Omental fat pad (tissue), 3 donors: ENCODE measurements at regions not wholly inside any gene's neighbourhood (a gene's known extent, or its start where the extent isn't known, plus 50 kb on each side); places are given as distances from the start of the nearest gene placed in this dataset.

ENCODE experiments used
- ATAC-seq: fragments of 150-250 bp; one replicate; pipeline ENCODE4 v1.9.1; 2016; ENCODE audit warnings: mild to moderate bottlenecking, moderate library complexity; ENCODE audit not compliant: low FRiP score
- DNase-seq: peaks from one replicate; pipeline ENCODE4 v3.0.0-alpha.2; 2019; ENCODE audit warnings: low spot score
- TF ChIP-seq, protein P1 (sequence below), 3 donors: fragments of 450-650 bp; IDR thresholded peaks; one replicate each; pipeline ENCODE4 v1.5.1; 2016 to 2017; ENCODE audit warnings: antibody characterized with exemption in 3 of 3, mild to moderate bottlenecking in 3 of 3, moderate library complexity in 2 of 3

DNA sequence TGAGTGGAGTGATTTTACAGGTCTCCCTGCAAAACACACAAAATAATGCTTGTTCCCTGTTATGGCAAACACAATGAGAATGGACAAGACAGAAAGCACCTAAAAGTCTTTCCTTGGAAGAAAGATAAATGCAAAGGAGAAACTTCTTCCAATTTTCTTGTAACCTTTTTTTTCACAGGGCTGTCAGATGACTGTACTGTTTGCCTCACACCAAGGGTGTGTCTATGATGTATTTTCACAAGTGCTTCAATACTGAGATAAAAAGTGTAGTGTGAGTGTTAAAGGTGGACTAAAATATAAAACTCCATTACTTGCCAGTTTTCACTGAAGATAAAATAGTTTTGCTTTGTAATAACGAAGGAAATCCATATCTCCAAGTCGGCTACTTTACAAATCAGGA, 194.5 kb downstream of the CENPW start:
- TF ChIP-seq, protein P1, sequence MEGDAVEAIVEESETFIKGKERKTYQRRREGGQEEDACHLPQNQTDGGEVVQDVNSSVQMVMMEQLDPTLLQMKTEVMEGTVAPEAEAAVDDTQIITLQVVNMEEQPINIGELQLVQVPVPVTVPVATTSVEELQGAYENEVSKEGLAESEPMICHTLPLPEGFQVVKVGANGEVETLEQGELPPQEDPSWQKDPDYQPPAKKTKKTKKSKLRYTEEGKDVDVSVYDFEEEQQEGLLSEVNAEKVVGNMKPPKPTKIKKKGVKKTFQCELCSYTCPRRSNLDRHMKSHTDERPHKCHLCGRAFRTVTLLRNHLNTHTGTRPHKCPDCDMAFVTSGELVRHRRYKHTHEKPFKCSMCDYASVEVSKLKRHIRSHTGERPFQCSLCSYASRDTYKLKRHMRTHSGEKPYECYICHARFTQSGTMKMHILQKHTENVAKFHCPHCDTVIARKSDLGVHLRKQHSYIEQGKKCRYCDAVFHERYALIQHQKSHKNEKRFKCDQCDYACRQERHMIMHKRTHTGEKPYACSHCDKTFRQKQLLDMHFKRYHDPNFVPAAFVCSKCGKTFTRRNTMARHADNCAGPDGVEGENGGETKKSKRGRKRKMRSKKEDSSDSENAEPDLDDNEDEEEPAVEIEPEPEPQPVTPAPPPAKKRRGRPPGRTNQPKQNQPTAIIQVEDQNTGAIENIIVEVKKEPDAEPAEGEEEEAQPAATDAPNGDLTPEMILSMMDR (IDR thresholded peaks at IDR 0.05), result no peak
- ATAC-seq, result peak; percentile 62
- no peak for DNase-seq

DNA sequence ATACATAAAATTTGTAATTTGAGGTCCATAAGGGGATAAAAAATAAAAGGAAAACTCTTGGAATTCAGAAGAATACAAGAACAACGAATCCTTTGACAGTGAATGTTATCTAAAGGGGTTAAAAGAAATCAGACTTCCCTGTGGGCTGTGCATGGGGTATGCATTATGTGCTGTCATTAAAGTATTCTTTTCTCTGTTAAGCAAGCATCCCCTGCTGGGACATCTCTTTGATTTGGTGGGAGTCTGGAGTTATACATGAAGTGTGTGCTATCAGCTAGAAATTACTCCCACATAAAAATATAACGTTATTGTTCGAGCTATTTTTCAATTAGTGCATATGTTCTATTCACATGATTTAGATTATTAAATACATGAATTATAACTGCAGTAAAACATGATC, 195.2 kb downstream of the CENPW start:
- DNase-seq, result no peak
- TF ChIP-seq, protein P1 (IDR thresholded peaks at IDR 0.05), result no peak
- no peak for ATAC-seq

DNA sequence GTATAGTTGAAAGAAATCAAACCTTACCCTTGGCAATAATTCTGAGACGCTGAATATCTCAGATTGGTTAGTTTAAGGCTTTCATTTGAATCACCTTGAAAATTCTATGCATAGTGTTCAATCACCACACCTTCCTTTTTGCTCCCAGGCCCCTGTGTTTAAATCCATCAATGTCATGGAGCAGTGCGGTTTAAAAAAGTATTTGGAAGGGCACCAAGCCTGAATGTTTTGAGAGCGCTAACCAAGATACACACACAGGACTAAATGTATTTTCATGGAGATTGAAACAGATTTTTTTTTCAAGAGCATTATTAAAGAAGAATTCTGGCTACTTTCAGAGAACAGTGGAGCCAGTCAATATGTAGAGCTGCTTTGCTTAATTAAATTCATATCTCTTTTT, 195.7 kb downstream of the CENPW start:
- TF ChIP-seq, protein P1 (IDR thresholded peaks at IDR 0.05), result no peak
- DNase-seq, result no peak
- ATAC-seq, result no peak

DNA sequence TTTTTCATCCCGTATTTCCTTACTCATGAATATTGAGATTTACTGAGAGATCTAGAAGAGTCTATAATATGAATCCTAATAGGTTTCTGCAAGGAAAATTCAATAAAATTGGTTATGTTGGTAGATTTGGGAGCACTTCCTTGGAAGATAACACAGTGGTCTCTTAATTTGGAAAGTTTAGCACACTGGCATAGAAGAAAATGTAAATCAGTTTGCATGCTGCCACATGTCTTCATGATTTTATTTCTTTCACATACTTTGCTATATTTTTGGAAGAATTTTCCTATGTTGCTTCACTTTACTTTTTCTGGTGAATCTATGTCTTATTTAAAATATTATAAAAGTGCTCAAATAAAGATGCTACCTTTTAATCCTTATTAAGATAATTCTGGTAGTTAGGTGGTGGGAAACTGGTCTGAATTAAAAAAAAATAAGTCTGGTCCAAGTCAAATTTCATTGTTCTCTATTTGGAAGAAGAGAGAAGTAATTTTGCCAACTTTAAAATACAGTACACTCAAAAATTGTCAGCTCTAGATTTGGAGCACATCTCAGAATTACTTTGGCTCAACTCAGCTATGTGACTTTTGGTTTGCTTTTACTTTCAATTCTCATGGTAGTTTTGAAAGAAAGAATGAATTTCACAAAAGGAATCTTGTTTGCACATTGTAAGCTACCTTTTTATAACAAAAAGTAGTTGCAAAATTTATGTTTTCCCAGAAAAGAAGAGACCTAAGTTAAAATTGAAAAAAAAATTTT, 197.3 kb downstream of the CENPW start:
- TF ChIP-seq, protein P1 (IDR thresholded peaks at IDR 0.05), result no peak
- ATAC-seq, result no peak
- no peak for DNase-seq

DNA sequence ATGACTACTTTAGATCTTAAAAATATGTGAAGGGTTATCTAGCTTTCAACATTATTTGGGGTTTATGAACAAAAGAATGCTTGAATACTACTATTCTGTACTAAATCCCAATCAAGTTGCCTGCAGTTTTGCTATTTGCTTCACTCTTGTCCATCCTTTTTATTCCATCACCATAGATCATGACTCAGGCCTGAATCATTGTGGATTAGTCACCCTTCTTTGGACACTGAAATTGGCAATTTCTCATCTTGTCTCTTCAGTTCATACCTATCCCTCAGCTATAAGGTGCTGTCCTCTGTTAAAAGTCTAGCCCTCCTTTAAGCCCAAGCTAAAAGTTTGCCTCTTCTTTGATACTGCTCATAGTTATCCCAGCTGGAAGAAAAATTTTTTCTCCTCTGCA, 199.1 kb downstream of the CENPW start:
- ATAC-seq (peak; percentile 66), DNase-seq (no peak)
- TF ChIP-seq, protein P1 (IDR thresholded peaks at IDR 0.05), result no peak

DNA sequence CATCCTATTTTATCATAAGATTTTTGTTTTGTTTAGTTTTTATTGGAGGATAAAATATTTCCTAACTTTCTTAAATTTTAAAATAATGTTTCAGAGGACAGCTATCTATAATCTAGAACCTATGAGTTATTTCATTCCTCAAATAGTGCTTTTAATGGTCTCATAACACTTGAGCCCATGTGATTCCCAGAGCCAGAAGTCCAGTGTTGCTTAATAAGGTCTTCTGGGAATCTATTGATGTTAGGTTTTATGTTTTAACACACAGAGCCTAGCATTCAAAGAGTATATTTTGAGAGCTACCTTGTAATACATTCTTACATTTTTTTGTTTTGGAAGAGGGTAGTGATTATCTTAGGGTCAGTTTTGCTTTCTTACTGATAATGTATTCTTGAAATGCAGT, 200.2 kb downstream of the CENPW start:
- no peak for ATAC-seq
- DNase-seq, result no peak
- TF ChIP-seq, protein P1 (IDR thresholded peaks at IDR 0.05), result no peak

DNA sequence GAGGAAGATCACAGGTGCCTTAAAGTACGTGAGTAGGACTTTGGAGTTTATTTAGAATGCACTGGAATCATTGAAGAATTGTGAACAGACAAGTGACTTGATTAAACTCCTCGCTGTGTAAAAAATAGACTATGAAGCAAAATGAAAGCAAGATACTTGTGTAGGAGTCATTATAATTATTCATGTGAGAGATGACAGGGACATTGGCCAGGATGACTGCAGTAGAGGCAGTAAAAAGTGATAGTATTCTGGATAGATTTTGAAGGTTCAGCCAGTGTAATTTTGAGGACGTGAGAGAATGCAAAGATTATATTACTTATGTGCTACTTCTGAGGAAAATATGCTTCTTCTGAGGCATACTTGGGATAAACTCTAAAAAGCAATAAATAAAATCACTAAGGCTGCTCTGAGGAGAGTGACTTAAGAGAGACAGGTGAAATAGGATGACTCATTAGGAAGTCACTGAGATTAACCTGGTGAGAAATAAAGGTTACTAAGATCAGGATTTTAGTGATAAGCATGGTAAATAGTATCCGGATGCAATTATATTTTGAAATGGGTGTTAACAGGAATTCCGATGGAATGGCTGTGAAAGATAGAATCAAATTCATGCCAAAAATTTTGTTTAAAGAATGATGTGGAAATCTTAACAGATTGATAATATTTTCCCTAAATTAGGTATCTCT, 202.0 kb downstream of the CENPW start:
- TF ChIP-seq, protein P1 (IDR thresholded peaks at IDR 0.05), result no peak
- ATAC-seq (peak; percentile 65), DNase-seq (no peak)
